H1 (cell line): ENCODE measurements at regions not wholly inside any gene's neighbourhood (a gene's known extent, or its start where the extent isn't known, plus 50 kb on each side); places are given as distances from the start of the nearest gene placed in this dataset.

Experiments used
- CTCF ChIP-seq, 3 experiments: IDR thresholded peaks; 1 replicate in 2 of 3; 2 replicates in 1 of 3; pipeline versions ENCODE4 v1.5.1 to v1.6.1; 2011; ENCODE audit warnings: low read length in 3 of 3, mild to moderate bottlenecking in 3 of 3, inconsistent platforms in 2 of 3, low read depth in 1 of 3, moderate library complexity in 1 of 3; ENCODE audit not compliant: insufficient read depth in 1 of 3; ENCODE audit errors: control extremely low read depth in 1 of 3
- SP4 ChIP-seq: IDR thresholded peaks from 2 replicates; pipeline ENCODE4 v1.6.1; 2012; ENCODE audit warnings: low read length, inconsistent platforms

- TF ChIP-seq CTCF (IDR thresholded peaks at IDR 0.05; ENCODE audit: control extremely low read depth in 1 of 3, insufficient read depth in 1 of 3, low read depth in 1 of 3, low read length in 3 of 3) (no peak), SP4 (no peak)
Observed at GRCh38 chr2:5535301-5535700, 156.9 kb upstream of the SOX11 start (continued).
